ENCODE measurements at regions not wholly inside any gene's neighbourhood (a gene's known extent, or its start where the extent isn't known, plus 50 kb on each side); places are given as distances from the start of the nearest gene placed in this dataset.

DNA sequence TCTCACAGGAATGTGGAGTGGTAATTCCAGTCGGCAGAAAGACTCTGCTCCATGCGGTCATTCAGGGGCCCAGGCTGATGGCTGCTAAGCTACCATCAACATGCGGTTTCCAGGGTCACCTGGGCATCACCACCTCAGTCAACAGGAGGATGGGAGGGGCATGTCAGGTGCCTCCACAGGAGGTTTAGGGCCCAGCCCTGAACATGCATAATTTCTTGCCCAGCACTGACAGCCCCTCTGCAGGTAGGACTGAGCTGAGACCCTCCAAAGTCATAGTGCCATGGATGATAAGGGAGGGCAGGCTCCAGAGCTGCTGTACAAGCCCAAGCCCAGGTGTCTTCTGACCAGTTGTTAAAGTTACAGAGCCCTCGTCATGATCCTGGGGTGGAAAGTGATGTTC is 244.0 kb upstream of the SFSWAP start:
- TF ChIP-seq POLR2A (IDR thresholded peaks at IDR 0.05) = no peak
- TF ChIP-seq, protein P1, sequence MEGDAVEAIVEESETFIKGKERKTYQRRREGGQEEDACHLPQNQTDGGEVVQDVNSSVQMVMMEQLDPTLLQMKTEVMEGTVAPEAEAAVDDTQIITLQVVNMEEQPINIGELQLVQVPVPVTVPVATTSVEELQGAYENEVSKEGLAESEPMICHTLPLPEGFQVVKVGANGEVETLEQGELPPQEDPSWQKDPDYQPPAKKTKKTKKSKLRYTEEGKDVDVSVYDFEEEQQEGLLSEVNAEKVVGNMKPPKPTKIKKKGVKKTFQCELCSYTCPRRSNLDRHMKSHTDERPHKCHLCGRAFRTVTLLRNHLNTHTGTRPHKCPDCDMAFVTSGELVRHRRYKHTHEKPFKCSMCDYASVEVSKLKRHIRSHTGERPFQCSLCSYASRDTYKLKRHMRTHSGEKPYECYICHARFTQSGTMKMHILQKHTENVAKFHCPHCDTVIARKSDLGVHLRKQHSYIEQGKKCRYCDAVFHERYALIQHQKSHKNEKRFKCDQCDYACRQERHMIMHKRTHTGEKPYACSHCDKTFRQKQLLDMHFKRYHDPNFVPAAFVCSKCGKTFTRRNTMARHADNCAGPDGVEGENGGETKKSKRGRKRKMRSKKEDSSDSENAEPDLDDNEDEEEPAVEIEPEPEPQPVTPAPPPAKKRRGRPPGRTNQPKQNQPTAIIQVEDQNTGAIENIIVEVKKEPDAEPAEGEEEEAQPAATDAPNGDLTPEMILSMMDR (IDR thresholded peaks at IDR 0.05) = no peak

Data from esophagus squamous epithelium (tissue), 4 donors.